Keratinocyte (primary cell): ENCODE measurements at regions not wholly inside any gene's neighbourhood (a gene's known extent, or its start where the extent isn't known, plus 50 kb on each side); places are given as distances from the start of the nearest gene placed in this dataset.

ENCODE experiments used
- DNase-seq: peaks from one replicate; pipeline ENCODE4 v3.0.0-alpha.2; 2011; ENCODE audit warnings: low read depth, missing footprints, low spot score
- FAIRE-seq: peaks from 2 replicates; lab custom pipeline; 2011; peaks lifted over from hg19 to GRCh38; lab: Jason Lieb, UNC
- H2AFZ ChIP-seq: 2 replicates; pipeline ENCODE4 v1.6.0; 2012; ENCODE audit warnings: low read length, control low read depth, inconsistent platforms; ENCODE audit not compliant: control insufficient read depth
- H3K27ac ChIP-seq: 2 replicates; pipeline ENCODE4 v1.5.1; 2011; ENCODE audit warnings: low read length; ENCODE audit not compliant: control insufficient read depth, insufficient read depth
- H3K27me3 ChIP-seq: 3 replicates; pipeline ENCODE4 v1.6.0; 2011; ENCODE audit warnings: low read length; ENCODE audit not compliant: control insufficient read depth, insufficient read depth; ENCODE audit errors: extremely low read depth
- H3K36me3 ChIP-seq, 2 experiments: 2 replicates in 1 of 2; 3 replicates in 1 of 2; pipeline ENCODE4 v1.5.1; 2011; ENCODE audit warnings: low read length in 2 of 2, mild to moderate bottlenecking in 1 of 2; ENCODE audit not compliant: control insufficient read depth in 2 of 2, insufficient read depth in 2 of 2; ENCODE audit errors: extremely low read depth in 1 of 2
- H3K4me1 ChIP-seq: 3 replicates; pipeline ENCODE4 v1.5.1; 2011; ENCODE audit warnings: low read length; ENCODE audit not compliant: control insufficient read depth, insufficient read depth; ENCODE audit errors: extremely low read depth
- H3K4me2 ChIP-seq: 3 replicates; pipeline ENCODE4 v1.6.0; 2011; ENCODE audit warnings: low read depth, low read length; ENCODE audit not compliant: control insufficient read depth, insufficient read depth; ENCODE audit errors: extremely low read depth
- H3K4me3 ChIP-seq, 3 experiments: fragments of 200-600 bp in 1 of 3; sonication (generic) in 1 of 3; 2 replicates in 2 of 3; 3 replicates in 1 of 3; pipeline ENCODE4 v1.5.1; 2011 to 2016; ENCODE audit warnings: low read length in 3 of 3, mild to moderate bottlenecking in 3 of 3, control low read depth in 2 of 3, inconsistent platforms in 1 of 3, low read depth in 1 of 3, mixed read lengths in 1 of 3, mixed run types in 1 of 3, moderate library complexity in 1 of 3; ENCODE audit not compliant: control insufficient read depth in 2 of 3, insufficient read depth in 2 of 3; ENCODE audit errors: extremely low read depth in 1 of 3
- H3K79me2 ChIP-seq: 2 replicates; pipeline ENCODE4 v1.6.0; 2012; ENCODE audit warnings: low read length; ENCODE audit not compliant: control insufficient read depth, insufficient read depth
- H3K9ac ChIP-seq: 3 replicates; pipeline ENCODE4 v1.6.0; 2011; ENCODE audit warnings: low read length; ENCODE audit not compliant: control insufficient read depth, insufficient read depth; ENCODE audit errors: extremely low read depth
- H3K9me1 ChIP-seq: 3 replicates; pipeline ENCODE4 v1.6.0; 2011; ENCODE audit warnings: low read length; ENCODE audit not compliant: control insufficient read depth, insufficient read depth; ENCODE audit errors: extremely low read depth
- H3K9me3 ChIP-seq: 2 replicates; pipeline ENCODE4 v1.5.1; 2012; ENCODE audit warnings: low read depth, low read length; ENCODE audit not compliant: control insufficient read depth
- H4K20me1 ChIP-seq: 3 replicates; pipeline ENCODE4 v1.6.0; 2011; ENCODE audit warnings: low read length; ENCODE audit not compliant: control insufficient read depth, insufficient read depth; ENCODE audit errors: extremely low read depth
- CTCF ChIP-seq, 3 experiments: IDR thresholded peaks in 1 of 3; conservative IDR thresholded peaks in 1 of 3; optimal IDR thresholded peaks in 1 of 3; 2 replicates in 2 of 3; 3 replicates in 1 of 3; pipeline versions ENCODE3 to v1.5.1; 2011; ENCODE audit warnings: low read length in 3 of 3, mild to moderate bottlenecking in 3 of 3, moderate library complexity in 2 of 3, control low read depth in 1 of 3, inconsistent platforms in 1 of 3; ENCODE audit not compliant: insufficient read depth in 2 of 3; ENCODE audit errors: extremely low read depth in 1 of 3
- EZH2 ChIP-seq: IDR thresholded peaks from one replicate; pipeline ENCODE4 v1.6.1; 2012; ENCODE audit warnings: inconsistent platforms, mild to moderate bottlenecking, low read length, moderate library complexity
- dilution Hi-C: fragments of 300-500 bp; cut with MboI; formaldehyde crosslinking; loops from one replicate; pipeline ENCODE4 v1.7.0; 2020; ENCODE audit warnings: low sequenced_read_pairs; ENCODE audit not compliant: extremely low pct_ligation_motif_present

DNA sequence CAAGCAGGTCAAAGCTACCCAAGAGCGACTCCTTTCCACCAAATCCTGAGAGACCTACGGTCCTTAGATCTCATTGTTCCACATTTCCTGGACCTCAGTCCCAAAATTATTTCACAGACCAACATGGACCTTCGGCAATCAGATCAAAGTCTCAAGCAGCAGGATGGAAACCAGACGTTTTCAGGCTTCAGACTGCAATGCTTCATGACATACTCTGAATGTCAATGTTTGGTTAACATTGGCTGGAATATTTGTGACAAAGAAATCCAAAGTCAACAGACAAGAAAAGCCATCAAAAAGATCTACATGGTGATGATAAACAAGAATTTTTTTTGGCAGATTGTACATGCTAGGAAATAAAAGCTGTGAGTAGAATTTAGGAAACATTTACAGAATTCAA is 1057.3 kb downstream of the ADGRL2 start:
- Histone ChIP-seq H2AFZ (no peak overlapping the region), H3K79me2 (no peaks in the 10 kb centered on the region), H3K9me3 (no peaks in the 10 kb centered on the region), H4K20me1 (no peaks in the 10 kb centered on the region), H3K4me2 (no peak overlapping the region), H3K27ac (no peak overlapping the region), H3K9me1 (no peaks in the 10 kb centered on the region), H3K4me1 (no peaks in the 10 kb centered on the region), H3K9ac (no peak overlapping the region), H3K36me3 (no peaks in the 10 kb centered on the region), H3K4me3 (no peak overlapping the region), H3K27me3 (no peaks in the 10 kb centered on the region)
- FAIRE-seq, result no peak
- dilution Hi-C loops, result no loop called here
- TF ChIP-seq EZH2, result no peak
- no peak for TF ChIP-seq CTCF (optimal IDR thresholded peaks at IDR 0.05 in 1 of 3, IDR thresholded peaks at IDR 0.05 in 1 of 3, conservative IDR thresholded peaks at IDR 0.05 in 1 of 3; ENCODE audit: extremely low read depth in 1 of 3, insufficient read depth in 2 of 3, low read length in 3 of 3)
- DNase-seq, result no peak

GRCh38 chr1:82849460-82849859 is 1048.7 kb downstream of the ADGRL2 start:
- H3K4me2 ChIP-seq, result no peak overlapping the region
- no peak overlapping the region for H3K27ac ChIP-seq
- no peaks in the 10 kb centered on the region for H4K20me1 ChIP-seq
- H3K9me1 ChIP-seq, result no peaks in the 10 kb centered on the region
- FAIRE-seq, result no peak
- no peak for DNase-seq
- H3K79me2 ChIP-seq, result no peaks in the 10 kb centered on the region
- H3K9ac ChIP-seq, result no peak overlapping the region
- no peaks in the 10 kb centered on the region for H3K9me3 ChIP-seq
- no peak for TF ChIP-seq EZH2
- no peak for TF ChIP-seq CTCF (optimal IDR thresholded peaks at IDR 0.05 in 1 of 3, IDR thresholded peaks at IDR 0.05 in 1 of 3, conservative IDR thresholded peaks at IDR 0.05 in 1 of 3; ENCODE audit: extremely low read depth in 1 of 3, insufficient read depth in 2 of 3, low read length in 3 of 3)
- H3K27me3 ChIP-seq, result no peaks in the 10 kb centered on the region
- dilution Hi-C loops, result no loop called here
- no peak overlapping the region for H2AFZ ChIP-seq
- no peak overlapping the region for H3K4me3 ChIP-seq
- no peaks in the 10 kb centered on the region for H3K4me1 ChIP-seq
- H3K36me3 ChIP-seq, result no peaks in the 10 kb centered on the region
